ENCODE measurements at regions not wholly inside any gene's neighbourhood (a gene's known extent, or its start where the extent isn't known, plus 50 kb on each side); places are given as distances from the start of the nearest gene placed in this dataset.

- Histone ChIP-seq H3K4me1 (no peaks in the 10 kb centered on the region), H3K27me3 (no peaks in the 10 kb centered on the region), H3K36me3 (no peaks in the 10 kb centered on the region), H3K27ac (no peak overlapping the region), H3K9me3 (no peaks in the 10 kb centered on the region), H3K4me3 (no peak overlapping the region)
- no peak for DNase-seq (ENCODE audit: low spot score in 2 of 2)
- TF ChIP-seq CTCF (IDR thresholded peaks at IDR 0.05): no peak
- no peak for TF ChIP-seq POLR2A (IDR thresholded peaks at IDR 0.05)
- no peak for TF ChIP-seq EP300 (IDR thresholded peaks at IDR 0.05)
These were observed 101.0 kb upstream of the DNAJC10 start for GRCh38 chr2:182615036-182615435.

GRCh38 chr2:182616471-182617393 lies 99.3 kb upstream of the DNAJC10 start:
- WGBS, 2 donors: 56 to 58% methylated on average over 3 of the region's 3 CpGs
- peak in 1 of 2 donors; percentile 6 for DNase-seq (ENCODE audit: low spot score in 2 of 2)
- no peaks in the 10 kb centered on the region for H3K27me3 ChIP-seq
- no peak overlapping the region for H3K27ac ChIP-seq
- TF ChIP-seq EP300 (IDR thresholded peaks at IDR 0.05): peak in 1 of 2 donors; percentile 59
- no peak for TF ChIP-seq POLR2A (IDR thresholded peaks at IDR 0.05)
- TF ChIP-seq CTCF (IDR thresholded peaks at IDR 0.05): no peak
- H3K36me3 ChIP-seq: no peaks in the 10 kb centered on the region
- no peaks in the 10 kb centered on the region for H3K9me3 ChIP-seq
- no peak overlapping the region for H3K4me3 ChIP-seq
- H3K4me1 ChIP-seq: no peaks in the 10 kb centered on the region

GRCh38 chr2:182618672-182619079 lies 97.4 kb upstream of the DNAJC10 start:
- Histone ChIP-seq H3K4me1 (peaks cover 0 to 4% (median 0%) of the 10 kb centered on the region in 4 donors), H3K4me3 (no peak overlapping the region), H3K27ac (no peak overlapping the region), H3K27me3 (no peaks in the 10 kb centered on the region), H3K36me3 (no peaks in the 10 kb centered on the region), H3K9me3 (no peaks in the 10 kb centered on the region)
- no peak for DNase-seq (ENCODE audit: low spot score in 2 of 2)
- 59 to 67% methylated on average over 6 of the region's 6 CpGs for WGBS, 2 donors
- no peak for TF ChIP-seq EP300 (IDR thresholded peaks at IDR 0.05)
- TF ChIP-seq POLR2A (IDR thresholded peaks at IDR 0.05): no peak
- no peak for TF ChIP-seq CTCF (IDR thresholded peaks at IDR 0.05)

- 87 to 88% methylated on average over 2 of the region's 2 CpGs for WGBS, 2 donors
- H3K36me3 ChIP-seq: no peaks in the 10 kb centered on the region
- TF ChIP-seq EP300 (IDR thresholded peaks at IDR 0.05) (no peak), POLR2A (IDR thresholded peaks at IDR 0.05) (no peak), CTCF (IDR thresholded peaks at IDR 0.05) (no peak)
- no peak for DNase-seq (ENCODE audit: low spot score in 2 of 2)
- no peak overlapping the region for H3K27ac ChIP-seq
- H3K27me3 ChIP-seq: no peaks in the 10 kb centered on the region
- no peaks in the 10 kb centered on the region for H3K9me3 ChIP-seq
- H3K4me3 ChIP-seq: no peak overlapping the region
- H3K4me1 ChIP-seq: peaks cover 0 to 4% (median 0%) of the 10 kb centered on the region in 4 donors
These were observed 96.8 kb upstream of the DNAJC10 start for GRCh38 chr2:182619276-182619675.

- no peak for DNase-seq (ENCODE audit: low spot score in 2 of 2)
- TF ChIP-seq POLR2A (IDR thresholded peaks at IDR 0.05): no peak
- TF ChIP-seq CTCF (IDR thresholded peaks at IDR 0.05): no peak
- no peak for TF ChIP-seq EP300 (IDR thresholded peaks at IDR 0.05)
- Histone ChIP-seq H3K27ac (no peak overlapping the region), H3K9me3 (no peaks in the 10 kb centered on the region), H3K4me1 (peaks cover 0 to 4% (median 0%) of the 10 kb centered on the region in 4 donors), H3K27me3 (no peaks in the 10 kb centered on the region), H3K36me3 (no peaks in the 10 kb centered on the region), H3K4me3 (no peak overlapping the region)
- 47 to 52% methylated on average over 1 of the region's 1 CpG for WGBS, 2 donors
These were observed 94.9 kb upstream of the DNAJC10 start for GRCh38 chr2:182621191-182621590.

Measured in tibial nerve (tissue), 4 donors.